ENCODE measurements at regions not wholly inside any gene's neighbourhood (a gene's known extent, or its start where the extent isn't known, plus 50 kb on each side); places are given as distances from the start of the nearest gene placed in this dataset.
"Not testable (repeated sequence)": the region's sequence is repeated elsewhere in the genome, so short reads cannot be mapped to it uniquely, and the experiment has no call there.

DNA sequence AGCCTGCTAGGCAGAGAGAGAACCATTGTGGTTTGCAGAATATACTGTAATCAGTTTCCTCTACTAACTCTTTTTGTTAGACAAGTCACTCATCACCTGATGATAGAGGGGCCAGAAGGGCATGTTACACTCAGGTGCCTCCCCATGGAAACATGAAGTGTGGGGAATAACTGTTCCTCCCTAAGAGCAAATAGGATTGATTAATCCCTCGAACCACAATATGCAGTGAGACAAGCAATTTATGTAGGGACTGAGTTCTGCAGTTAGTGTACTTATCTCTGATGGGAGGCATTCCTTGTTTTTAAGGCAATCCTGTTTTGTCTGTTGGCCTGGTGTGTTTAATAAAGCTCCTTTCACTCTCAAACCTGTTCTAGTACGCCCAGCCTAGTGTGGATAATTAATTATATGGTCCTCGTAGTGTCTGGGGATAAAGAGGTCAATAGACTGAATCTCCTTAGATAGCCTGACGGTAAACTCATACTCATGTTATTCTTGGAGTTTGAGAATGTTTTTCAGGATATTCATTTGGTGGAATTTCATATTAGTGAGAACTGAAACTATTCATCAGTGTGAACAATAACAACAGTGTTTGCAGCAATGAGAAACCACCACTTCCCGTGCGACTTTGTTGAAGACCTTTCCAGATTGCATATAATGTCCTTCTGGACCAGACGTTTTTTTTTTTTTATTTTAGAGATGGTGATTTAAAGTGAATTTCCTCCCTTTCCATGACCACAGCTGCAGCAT lies 344.8 kb upstream of the FZD8 start:
- H3K27me3 Mint-ChIP-seq (ENCODE audit: low read depth, unreplicated experiment), result peaks cover 8% of the 10 kb centered on the region
- FAIRE-seq, result no peak
- TF ChIP-seq, protein P1, sequence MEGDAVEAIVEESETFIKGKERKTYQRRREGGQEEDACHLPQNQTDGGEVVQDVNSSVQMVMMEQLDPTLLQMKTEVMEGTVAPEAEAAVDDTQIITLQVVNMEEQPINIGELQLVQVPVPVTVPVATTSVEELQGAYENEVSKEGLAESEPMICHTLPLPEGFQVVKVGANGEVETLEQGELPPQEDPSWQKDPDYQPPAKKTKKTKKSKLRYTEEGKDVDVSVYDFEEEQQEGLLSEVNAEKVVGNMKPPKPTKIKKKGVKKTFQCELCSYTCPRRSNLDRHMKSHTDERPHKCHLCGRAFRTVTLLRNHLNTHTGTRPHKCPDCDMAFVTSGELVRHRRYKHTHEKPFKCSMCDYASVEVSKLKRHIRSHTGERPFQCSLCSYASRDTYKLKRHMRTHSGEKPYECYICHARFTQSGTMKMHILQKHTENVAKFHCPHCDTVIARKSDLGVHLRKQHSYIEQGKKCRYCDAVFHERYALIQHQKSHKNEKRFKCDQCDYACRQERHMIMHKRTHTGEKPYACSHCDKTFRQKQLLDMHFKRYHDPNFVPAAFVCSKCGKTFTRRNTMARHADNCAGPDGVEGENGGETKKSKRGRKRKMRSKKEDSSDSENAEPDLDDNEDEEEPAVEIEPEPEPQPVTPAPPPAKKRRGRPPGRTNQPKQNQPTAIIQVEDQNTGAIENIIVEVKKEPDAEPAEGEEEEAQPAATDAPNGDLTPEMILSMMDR (IDR thresholded peaks at IDR 0.05; ENCODE audit: insufficient read depth, low read depth, low read length), result no peak
- TF ChIP-seq EZH2 (IDR thresholded peaks at IDR 0.05; ENCODE audit: insufficient read depth, low read length), result no peak

DNA sequence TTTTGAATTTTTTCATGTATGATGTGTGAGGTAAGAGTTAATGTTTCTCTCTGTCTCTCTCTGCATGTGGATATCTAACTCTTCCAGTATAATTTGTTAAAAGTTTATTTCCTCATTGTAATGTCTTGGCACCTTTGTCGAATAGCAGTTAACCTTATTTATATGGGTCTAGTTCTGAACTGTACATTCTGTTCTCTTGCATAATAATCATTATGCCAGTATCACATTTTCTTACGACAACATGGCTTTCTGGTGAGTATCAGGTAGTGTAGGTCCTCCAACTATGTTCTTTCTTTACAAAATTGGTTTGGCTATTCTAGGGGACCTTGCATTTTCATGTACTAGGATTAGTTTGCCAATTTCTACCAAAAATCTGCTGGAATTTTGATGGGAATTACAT lies 337.0 kb upstream of the FZD8 start:
- H3K4me1 Mint-ChIP-seq (ENCODE audit: low read depth, unreplicated experiment), result no peaks in the 10 kb centered on the region
- peaks cover 17% of the 10 kb centered on the region for H3K27me3 Mint-ChIP-seq (ENCODE audit: low read depth, unreplicated experiment)
- H3K9ac ChIP-seq (ENCODE audit: low read length), result no peak overlapping the region
- no peak overlapping the region for H3K4me2 ChIP-seq (ENCODE audit: low read length)
- H3K4me3 ChIP-seq (ENCODE audit: insufficient read depth, low read depth, low read length), result no peak overlapping the region
- no peaks in the 10 kb centered on the region for H3K27me3 ChIP-seq (ENCODE audit: insufficient read depth, low read length)
- no peak for FAIRE-seq
- DNase-seq (ENCODE audit: low read depth), result no peak
- H3K9me3 Mint-ChIP-seq (ENCODE audit: unreplicated experiment), result no peaks in the 10 kb centered on the region
- H4K20me1 ChIP-seq (ENCODE audit: insufficient read depth, low read length), result no peaks in the 10 kb centered on the region
- no peaks in the 10 kb centered on the region for H3K9me3 ChIP-seq (ENCODE audit: insufficient read depth, low read depth, low read length)
- H3K4me3 Mint-ChIP-seq (ENCODE audit: unreplicated experiment), result no peak overlapping the region
- H3K27ac Mint-ChIP-seq (ENCODE audit: unreplicated experiment), result no peak overlapping the region
- H3K4me1 ChIP-seq (ENCODE audit: insufficient read depth, low read length), result no peaks in the 10 kb centered on the region
- H3K79me2 ChIP-seq (ENCODE audit: insufficient read depth, low read length), result no peaks in the 10 kb centered on the region
- no peak for TF ChIP-seq EZH2 (IDR thresholded peaks at IDR 0.05; ENCODE audit: insufficient read depth, low read length)
- TF ChIP-seq, protein P1 (IDR thresholded peaks at IDR 0.05; ENCODE audit: insufficient read depth, low read depth, low read length), result no peak
- H3K27ac ChIP-seq (ENCODE audit: low read depth, low read length), result no peak overlapping the region
- no peak overlapping the region for H2AFZ ChIP-seq (ENCODE audit: low read depth, low read length)
- H3K36me3 ChIP-seq (ENCODE audit: insufficient read depth, low read length), result no peaks in the 10 kb centered on the region
- no peaks in the 10 kb centered on the region for H3K36me3 Mint-ChIP-seq (ENCODE audit: low read depth, unreplicated experiment)

More for the DNA sequence above, 344.8 kb upstream of the FZD8 start:
- H3K27me3 ChIP-seq (ENCODE audit: insufficient read depth, low read length), result no peaks in the 10 kb centered on the region
- Mint-ChIP-seq H3K4me3 (ENCODE audit: unreplicated experiment) (no peak overlapping the region), H3K9me3 (ENCODE audit: unreplicated experiment) (no peaks in the 10 kb centered on the region), H3K27ac (ENCODE audit: unreplicated experiment) (peak overlapping the region; percentile 62), H3K4me1 (ENCODE audit: low read depth, unreplicated experiment) (no peaks in the 10 kb centered on the region), H3K36me3 (ENCODE audit: low read depth, unreplicated experiment) (no peaks in the 10 kb centered on the region)
- H3K4me1 ChIP-seq (ENCODE audit: insufficient read depth, low read length), result no peaks in the 10 kb centered on the region
- H3K36me3 ChIP-seq (ENCODE audit: insufficient read depth, low read length), result no peaks in the 10 kb centered on the region
- H4K20me1 ChIP-seq (ENCODE audit: insufficient read depth, low read length), result no peaks in the 10 kb centered on the region
- H3K9ac ChIP-seq (ENCODE audit: low read length), result no peak overlapping the region
- no peaks in the 10 kb centered on the region for H3K79me2 ChIP-seq (ENCODE audit: insufficient read depth, low read length)
- H3K27ac ChIP-seq (ENCODE audit: low read depth, low read length), result no peak overlapping the region
- no peaks in the 10 kb centered on the region for H3K9me3 ChIP-seq (ENCODE audit: insufficient read depth, low read depth, low read length)
- no peak overlapping the region for H3K4me2 ChIP-seq (ENCODE audit: low read length)
- no peak overlapping the region for H2AFZ ChIP-seq (ENCODE audit: low read depth, low read length)
- DNase-seq (ENCODE audit: low read depth), result no peak
- H3K4me3 ChIP-seq (ENCODE audit: insufficient read depth, low read depth, low read length), result no peak overlapping the region

DNA sequence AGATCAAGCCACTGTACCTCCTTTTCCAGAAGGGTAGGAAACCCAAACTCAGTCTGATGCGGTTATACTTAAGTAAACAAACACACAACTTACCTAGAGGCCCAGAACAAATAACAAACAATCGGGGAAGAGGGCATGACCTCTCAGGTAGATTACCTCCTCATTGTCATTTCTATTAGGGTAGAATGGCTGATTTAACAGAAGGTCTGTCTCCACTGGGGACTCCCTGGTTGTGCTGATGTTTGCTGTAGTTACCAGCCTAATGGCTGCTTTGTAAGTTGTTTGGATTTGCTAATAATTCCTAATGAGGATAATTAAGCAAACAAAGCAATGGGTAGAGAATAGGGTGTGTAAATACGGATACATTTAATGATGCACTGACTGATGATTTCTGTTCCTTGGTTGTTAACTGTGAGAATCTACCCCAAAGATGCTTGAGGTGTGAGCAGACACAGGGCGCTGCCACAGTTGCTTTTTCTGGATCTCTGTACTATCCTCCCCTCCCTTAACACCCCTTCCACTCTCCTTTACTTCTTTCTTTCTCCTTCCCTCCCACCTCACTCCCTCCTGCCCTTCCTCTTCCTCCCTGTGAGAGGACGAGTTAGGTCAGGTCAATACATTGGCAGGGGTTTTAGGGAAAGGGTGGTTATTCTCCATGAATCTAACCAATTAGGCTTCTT lies 332.0 kb upstream of the FZD8 start:
- H3K27ac ChIP-seq (ENCODE audit: low read depth, low read length); H3K36me3 Mint-ChIP-seq (ENCODE audit: low read depth, unreplicated experiment); H3K79me2 ChIP-seq (ENCODE audit: insufficient read depth, low read length); H3K4me1 Mint-ChIP-seq (ENCODE audit: low read depth, unreplicated experiment); H2AFZ ChIP-seq (ENCODE audit: low read depth, low read length); H3K9ac ChIP-seq (ENCODE audit: low read length); H3K36me3 ChIP-seq (ENCODE audit: insufficient read depth, low read length); H3K9me3 ChIP-seq (ENCODE audit: insufficient read depth, low read depth, low read length); H3K27ac Mint-ChIP-seq (ENCODE audit: unreplicated experiment); H3K27me3 ChIP-seq (ENCODE audit: insufficient read depth, low read length); FAIRE-seq; H3K4me3 ChIP-seq (ENCODE audit: insufficient read depth, low read depth, low read length); H3K4me2 ChIP-seq (ENCODE audit: low read length); DNase-seq (ENCODE audit: low read depth); H3K9me3 Mint-ChIP-seq (ENCODE audit: unreplicated experiment); H3K4me1 ChIP-seq (ENCODE audit: insufficient read depth, low read length); H4K20me1 ChIP-seq (ENCODE audit: insufficient read depth, low read length); H3K4me3 Mint-ChIP-seq (ENCODE audit: unreplicated experiment): not testable (repeated sequence)
- H3K27me3 Mint-ChIP-seq (ENCODE audit: low read depth, unreplicated experiment), result peaks cover 18% of the 10 kb centered on the region

All from astrocyte (in vitro differentiated cells and primary cell).